ENCODE measurements at regions not wholly inside any gene's neighbourhood (a gene's known extent, or its start where the extent isn't known, plus 50 kb on each side); places are given as distances from the start of the nearest gene placed in this dataset.

- no peak for TF ChIP-seq POLR2AphosphoS5 (IDR thresholded peaks at IDR 0.05; ENCODE audit: low read depth, low read length)
- no peak for TF ChIP-seq SIN3A (IDR thresholded peaks at IDR 0.05; ENCODE audit: borderline replicate concordance, insufficient read depth, low read length)
- TF ChIP-seq REST (IDR thresholded peaks at IDR 0.05; ENCODE audit: insufficient read depth in 1 of 2, low read depth in 2 of 2, low read length in 2 of 2), result no peak
Measured at GRCh38 chr6:112934433-112935327, 587.5 kb downstream of the RFPL4B start.
